Neural progenitor cell (in vitro differentiated cells): ENCODE measurements at regions not wholly inside any gene's neighbourhood (a gene's known extent, or its start where the extent isn't known, plus 50 kb on each side); places are given as distances from the start of the nearest gene placed in this dataset.

Experiments
- DNase-seq: peaks from one replicate; pipeline ENCODE4 v3.0.0-alpha.2; 2016; ENCODE audit warnings: low spot score
- H2AFZ ChIP-seq: fragments of 200-600 bp; sonication (generic); replicated peaks from 2 replicates; pipeline ENCODE4 v1.6.1; 2016; ENCODE audit warnings: antibody characterized with exemption
- H3F3A ChIP-seq: fragments of 200-600 bp; sonication (generic); 2 replicates; pipeline ENCODE4 v1.6.1; 2016; ENCODE audit warnings: antibody characterized with exemption, low read depth
- H3K27ac ChIP-seq: fragments of 200-600 bp; sonication (generic); 2 replicates; pipeline ENCODE4 v1.5.1; 2016; ENCODE audit warnings: mild to moderate bottlenecking
- H3K27me3 ChIP-seq: fragments of 200-600 bp; sonication (generic); 2 replicates; pipeline ENCODE4 v1.6.1; 2016; ENCODE audit warnings: mild to moderate bottlenecking, moderate library complexity
- H3K36me3 ChIP-seq: fragments of 200-600 bp; sonication (generic); 2 replicates; pipeline ENCODE4 v1.5.1; 2016
- H3K4me1 ChIP-seq: fragments of 200-600 bp; sonication (generic); 2 replicates; pipeline ENCODE4 v1.6.1; 2016; ENCODE audit warnings: mixed run types
- H3K4me2 ChIP-seq: fragments of 200-600 bp; sonication (generic); 2 replicates; pipeline ENCODE4 v1.6.1; 2016
- H3K4me3 ChIP-seq: fragments of 200-600 bp; sonication (generic); 2 replicates; pipeline ENCODE4 v1.5.1; 2016
- H3K79me2 ChIP-seq: fragments of 200-600 bp; sonication (generic); 2 replicates; pipeline ENCODE4 v1.6.1; 2016; ENCODE audit warnings: low read depth
- H3K9ac ChIP-seq: fragments of 200-600 bp; sonication (generic); 2 replicates; pipeline ENCODE4 v1.6.1; 2016
- H3K9me3 ChIP-seq: fragments of 200-600 bp; sonication (generic); 2 replicates; pipeline ENCODE4 v1.5.1; 2016; ENCODE audit warnings: low read depth
- H4K20me1 ChIP-seq: fragments of 200-600 bp; sonication (generic); 2 replicates; pipeline ENCODE4 v1.6.1; 2016; ENCODE audit warnings: low read depth
- H3K27ac Mint-ChIP-seq: 3 replicates; pipeline ENCODE4 v1.8.0; 2021; ENCODE audit warnings: mixed read lengths
- H3K27me3 Mint-ChIP-seq: 2 replicates; pipeline ENCODE4 v1.8.0; 2022; ENCODE audit warnings: low read depth, mild to moderate bottlenecking, inconsistent platforms, moderate library complexity, mixed read lengths; ENCODE audit not compliant: insufficient read depth
- H3K36me3 Mint-ChIP-seq: 3 replicates; pipeline ENCODE4 v1.8.0; 2021; ENCODE audit warnings: mixed read lengths
- H3K4me1 Mint-ChIP-seq: 3 replicates; pipeline ENCODE4 v1.8.0; 2021; ENCODE audit warnings: mixed read lengths
- H3K4me3 Mint-ChIP-seq: 3 replicates; pipeline ENCODE4 v1.8.0; 2021; ENCODE audit warnings: mild to moderate bottlenecking, moderate library complexity, mixed read lengths
- H3K9me3 Mint-ChIP-seq: 3 replicates; pipeline ENCODE4 v1.8.0; 2020; ENCODE audit warnings: mixed read lengths
- CTCF ChIP-seq: fragments of 200-600 bp; sonication (generic); IDR thresholded peaks from 2 replicates; pipeline ENCODE4 v1.5.1; 2017; ENCODE audit warnings: antibody characterized with exemption, mild to moderate bottlenecking
- EZH2 ChIP-seq: fragments of 200-600 bp; sonication (generic); IDR thresholded peaks from 2 replicates; pipeline ENCODE4 v1.6.1; 2017; ENCODE audit warnings: antibody characterized with exemption, mild to moderate bottlenecking, moderate library complexity
- EZH2phosphoT487 ChIP-seq: fragments of 200-600 bp; sonication (generic); IDR thresholded peaks from 2 replicates; pipeline ENCODE4 v1.6.1; 2017; ENCODE audit warnings: antibody characterized with exemption

GRCh38 chr14:51576879-51577278 lies 74.8 kb upstream of the FRMD6 start:
- Histone ChIP-seq H3K27ac (no peak overlapping the region), H4K20me1 (no peaks in the 10 kb centered on the region), H3K4me2 (no peak overlapping the region), H3K9ac (no peak overlapping the region), H2AFZ (no peak overlapping the region), H3K9me3 (no peaks in the 10 kb centered on the region), H3F3A (no peaks in the 10 kb centered on the region), H3K4me1 (no peaks in the 10 kb centered on the region), H3K79me2 (no peaks in the 10 kb centered on the region), H3K27me3 (no peaks in the 10 kb centered on the region), H3K36me3 (no peaks in the 10 kb centered on the region), H3K4me3 (no peak overlapping the region)
- no peaks in the 10 kb centered on the region for H3K36me3 Mint-ChIP-seq
- no peak overlapping the region for H3K27ac Mint-ChIP-seq
- H3K9me3 Mint-ChIP-seq, result no peaks in the 10 kb centered on the region
- H3K4me1 Mint-ChIP-seq, result peaks cover 4% of the 10 kb centered on the region
- no peak overlapping the region for H3K4me3 Mint-ChIP-seq
- TF ChIP-seq EZH2, result no peak
- no peak for TF ChIP-seq EZH2phosphoT487
- no peak for TF ChIP-seq CTCF
- DNase-seq, result no peak
- H3K27me3 Mint-ChIP-seq, result no peaks in the 10 kb centered on the region

GRCh38 chr14:51578853-51579252 lies 72.9 kb upstream of the FRMD6 start:
- H3F3A ChIP-seq, result no peaks in the 10 kb centered on the region
- no peaks in the 10 kb centered on the region for H3K79me2 ChIP-seq
- Mint-ChIP-seq H3K4me1 (peaks cover 4% of the 10 kb centered on the region), H3K4me3 (no peak overlapping the region), H3K9me3 (no peaks in the 10 kb centered on the region), H3K36me3 (no peaks in the 10 kb centered on the region), H3K27ac (no peak overlapping the region), H3K27me3 (no peaks in the 10 kb centered on the region)
- no peak overlapping the region for H3K4me3 ChIP-seq
- DNase-seq, result no peak
- TF ChIP-seq EZH2phosphoT487, result no peak
- TF ChIP-seq EZH2, result no peak
- no peak for TF ChIP-seq CTCF
- H3K27ac ChIP-seq, result no peak overlapping the region
- no peaks in the 10 kb centered on the region for H4K20me1 ChIP-seq
- no peak overlapping the region for H2AFZ ChIP-seq
- no peaks in the 10 kb centered on the region for H3K27me3 ChIP-seq
- H3K36me3 ChIP-seq, result no peaks in the 10 kb centered on the region
- H3K4me2 ChIP-seq, result no peak overlapping the region
- H3K9me3 ChIP-seq, result no peaks in the 10 kb centered on the region
- H3K4me1 ChIP-seq, result no peaks in the 10 kb centered on the region
- H3K9ac ChIP-seq, result no peak overlapping the region

DNA sequence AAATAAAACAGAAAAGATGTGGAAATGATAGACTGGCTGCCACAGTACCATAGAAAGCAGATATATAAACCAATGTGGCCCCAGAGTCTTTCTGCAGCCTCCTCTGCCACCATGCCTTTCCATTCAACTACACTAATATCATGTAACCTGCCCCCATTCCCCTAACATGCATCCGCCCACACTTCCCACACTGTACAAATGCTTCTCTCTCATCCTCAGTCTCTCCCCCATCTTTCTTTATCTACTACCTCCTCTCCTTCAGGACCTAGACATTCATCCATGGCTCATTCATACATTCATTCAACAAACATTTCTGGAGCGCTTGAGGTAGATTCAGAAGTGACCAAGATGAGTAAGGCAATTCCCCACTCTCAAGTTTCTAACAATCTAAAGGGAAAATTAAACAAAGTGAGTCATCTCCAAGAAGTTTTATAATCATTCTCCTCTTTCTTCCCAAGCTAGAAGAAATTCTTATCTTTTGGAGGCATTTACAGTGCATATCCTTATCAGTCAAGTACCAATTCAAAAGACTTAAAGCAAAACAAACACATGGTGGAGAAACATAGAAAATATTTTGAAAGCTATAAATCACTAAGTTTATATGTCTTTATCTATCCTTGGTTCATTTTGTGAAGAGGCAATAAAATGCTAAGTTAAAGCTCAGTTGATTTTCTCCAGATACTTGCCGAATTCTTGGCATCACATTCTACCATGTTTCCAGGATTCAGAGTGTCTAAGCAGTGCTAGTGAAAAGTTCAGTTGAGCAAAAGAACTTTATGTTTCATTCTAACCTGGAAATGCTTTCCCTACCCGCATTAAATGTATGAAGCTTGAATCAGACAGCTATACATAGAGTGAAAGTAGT lies 70.5 kb upstream of the FRMD6 start:
- no peak overlapping the region for H3K9ac ChIP-seq

More for the DNA sequence above, 70.5 kb upstream of the FRMD6 start:
- Mint-ChIP-seq H3K4me1 (peaks cover 2% of the 10 kb centered on the region), H3K9me3 (no peaks in the 10 kb centered on the region), H3K4me3 (no peak overlapping the region), H3K36me3 (no peaks in the 10 kb centered on the region), H3K27me3 (no peaks in the 10 kb centered on the region), H3K27ac (no peak overlapping the region)
- TF ChIP-seq EZH2phosphoT487 (no peak), CTCF (no peak), EZH2 (no peak)
- Histone ChIP-seq H3K36me3 (no peaks in the 10 kb centered on the region), H3K27me3 (no peaks in the 10 kb centered on the region), H4K20me1 (no peaks in the 10 kb centered on the region), H3K27ac (no peak overlapping the region), H3K4me3 (no peak overlapping the region), H3K79me2 (no peaks in the 10 kb centered on the region), H3K4me1 (no peaks in the 10 kb centered on the region), H3F3A (no peaks in the 10 kb centered on the region), H3K9me3 (no peaks in the 10 kb centered on the region), H2AFZ (no peak overlapping the region), H3K4me2 (no peak overlapping the region)
- no peak for DNase-seq
